ENCODE measurements at regions not wholly inside any gene's neighbourhood (a gene's known extent, or its start where the extent isn't known, plus 50 kb on each side); places are given as distances from the start of the nearest gene placed in this dataset.

- TF ChIP-seq EZH2phosphoT487 (IDR thresholded peaks at IDR 0.05; ENCODE audit: insufficient read depth, low read depth) (no peak), EZH2 (IDR thresholded peaks at IDR 0.05; ENCODE audit: insufficient read depth, poor library complexity, severe bottlenecking) (no peak)
These were observed 197.7 kb upstream of the CRY1 start for GRCh38 chr12:107291018-107291417.

All from GM23248 (cell line).